ENCODE measurements at regions not wholly inside any gene's neighbourhood (a gene's known extent, or its start where the extent isn't known, plus 50 kb on each side); places are given as distances from the start of the nearest gene placed in this dataset.
A peak's percentile ranks its signal among the peaks of the same experiment; 100 is the strongest.

GRCh38 chr3:64909011-64909410 is 221.2 kb upstream of the ADAMTS9 start:
- H3K4me3 Mint-ChIP-seq: peak overlapping the region; percentile 15
- no peak for TF ChIP-seq CTCF (conservative IDR thresholded peaks at IDR 0.05)
- peaks cover 4% of the 10 kb centered on the region for H3K36me3 Mint-ChIP-seq
- no peak for DNase-seq (ENCODE audit: extremely low spot score, unreplicated experiment)
- no peaks in the 10 kb centered on the region for H3K27me3 Mint-ChIP-seq
- peaks cover 41% of the 10 kb centered on the region for H3K4me1 Mint-ChIP-seq (ENCODE audit: unreplicated experiment)
- H3K27ac Mint-ChIP-seq: no peak overlapping the region
- H3K9me3 Mint-ChIP-seq: peaks cover 17% of the 10 kb centered on the region

GRCh38 chr3:64908251-64908685 is 220.5 kb upstream of the ADAMTS9 start:
- DNase-seq (ENCODE audit: extremely low spot score, unreplicated experiment): no peak
- Mint-ChIP-seq H3K27ac (no peak overlapping the region), H3K4me3 (no peak overlapping the region), H3K9me3 (peaks cover 17% of the 10 kb centered on the region), H3K36me3 (peaks cover 4% of the 10 kb centered on the region), H3K27me3 (no peaks in the 10 kb centered on the region), H3K4me1 (ENCODE audit: unreplicated experiment) (peaks cover 39% of the 10 kb centered on the region)
- TF ChIP-seq CTCF (conservative IDR thresholded peaks at IDR 0.05): no peak

GRCh38 chr3:64905906-64906410 is 218.2 kb upstream of the ADAMTS9 start:
- H3K36me3 Mint-ChIP-seq: no peaks in the 10 kb centered on the region
- no peak for TF ChIP-seq CTCF (conservative IDR thresholded peaks at IDR 0.05)
- no peaks in the 10 kb centered on the region for H3K27me3 Mint-ChIP-seq
- H3K27ac Mint-ChIP-seq: peak overlapping the region; percentile 72
- H3K4me3 Mint-ChIP-seq: no peak overlapping the region
- peaks cover 44% of the 10 kb centered on the region for H3K4me1 Mint-ChIP-seq (ENCODE audit: unreplicated experiment)
- peaks cover 17% of the 10 kb centered on the region for H3K9me3 Mint-ChIP-seq
- DNase-seq (ENCODE audit: extremely low spot score, unreplicated experiment): no peak

GRCh38 chr3:64903006-64903405 is 215.2 kb upstream of the ADAMTS9 start:
- Mint-ChIP-seq H3K27me3 (no peaks in the 10 kb centered on the region), H3K4me3 (no peak overlapping the region), H3K4me1 (ENCODE audit: unreplicated experiment) (peaks cover 20% of the 10 kb centered on the region), H3K36me3 (no peaks in the 10 kb centered on the region), H3K9me3 (peaks cover 6% of the 10 kb centered on the region), H3K27ac (no peak overlapping the region)
- no peak for DNase-seq (ENCODE audit: extremely low spot score, unreplicated experiment)
- TF ChIP-seq CTCF (conservative IDR thresholded peaks at IDR 0.05): no peak

- peaks cover 6% of the 10 kb centered on the region for H3K9me3 Mint-ChIP-seq
- no peak for TF ChIP-seq CTCF (conservative IDR thresholded peaks at IDR 0.05)
Observed at GRCh38 chr3:64901986-64902516, 214.3 kb upstream of the ADAMTS9 start.

GRCh38 chr3:64901522-64901885 is 213.7 kb upstream of the ADAMTS9 start:
- Mint-ChIP-seq H3K36me3 (no peaks in the 10 kb centered on the region), H3K27ac (no peak overlapping the region), H3K27me3 (no peaks in the 10 kb centered on the region), H3K9me3 (peaks cover 3% of the 10 kb centered on the region), H3K4me1 (ENCODE audit: unreplicated experiment) (peaks cover 16% of the 10 kb centered on the region), H3K4me3 (no peak overlapping the region)
- no peak for DNase-seq (ENCODE audit: extremely low spot score, unreplicated experiment)
- no peak for TF ChIP-seq CTCF (conservative IDR thresholded peaks at IDR 0.05)

More at GRCh38 chr3:64901986-64902516, 214.3 kb upstream of the ADAMTS9 start:
- Mint-ChIP-seq H3K4me3 (no peak overlapping the region), H3K27ac (no peak overlapping the region), H3K36me3 (no peaks in the 10 kb centered on the region), H3K4me1 (ENCODE audit: unreplicated experiment) (peaks cover 19% of the 10 kb centered on the region), H3K27me3 (no peaks in the 10 kb centered on the region)
- no peak for DNase-seq (ENCODE audit: extremely low spot score, unreplicated experiment)
